ENCODE measurements at regions not wholly inside any gene's neighbourhood (a gene's known extent, or its start where the extent isn't known, plus 50 kb on each side); places are given as distances from the start of the nearest gene placed in this dataset.

DNA sequence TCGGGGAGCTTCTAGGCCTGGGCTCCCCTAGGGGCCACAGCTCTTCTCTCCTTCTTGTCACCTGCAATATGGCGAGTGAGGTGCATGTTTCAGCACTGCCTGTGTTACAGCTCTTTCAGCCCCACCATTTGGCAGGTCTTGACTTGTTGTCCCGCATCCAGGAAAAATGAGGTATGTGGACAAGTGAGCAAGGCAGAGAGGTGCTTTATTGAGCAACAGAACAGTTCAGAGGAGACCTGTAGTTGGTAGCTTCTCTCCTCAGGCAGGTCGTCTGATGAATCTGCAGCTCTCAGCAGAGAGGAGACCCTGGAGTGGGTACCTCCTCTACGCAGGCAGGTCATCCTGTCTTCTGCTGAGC lies 208.2 kb upstream of the USP25 start:
- TF ChIP-seq POLR2A (IDR thresholded peaks at IDR 0.05) (no peak), CTCF (IDR thresholded peaks at IDR 0.05) (no peak), EP300 (IDR thresholded peaks at IDR 0.05) (no peak), POLR2AphosphoS5 (IDR thresholded peaks at IDR 0.05) (no peak)

All from suprapubic skin (tissue), 4 donors.